Hematopoietic multipotent progenitor cell treated with erythropoietin and hydrocortisone succinate and interleukin-3 and kit ligand, for 15 days (in vitro differentiated cells): ENCODE measurements at regions not wholly inside any gene's neighbourhood (a gene's known extent, or its start where the extent isn't known, plus 50 kb on each side); places are given as distances from the start of the nearest gene placed in this dataset.

ENCODE experiments used
- DNase-seq: peaks from one replicate; pipeline ENCODE4 v3.0.0-alpha.2; 2015; ENCODE audit warnings: low spot score

- no peak for DNase-seq
These were observed 79.7 kb downstream of the VMA21 start for GRCh38 chrX:151476604-151477303.

- no peak for DNase-seq
These were observed 81.1 kb downstream of the VMA21 start for GRCh38 chrX:151478058-151478457.

- no peak for DNase-seq
These were observed 74.8 kb upstream of the PASD1 start for GRCh38 chrX:151488677-151489076.

GRCh38 chrX:151505796-151506195 is 57.7 kb upstream of the PASD1 start:
- DNase-seq = peak; percentile 2

- no peak for DNase-seq
These were observed 53.3 kb upstream of the PASD1 start for GRCh38 chrX:151510203-151510602.

GRCh38 chrX:151513472-151513871 is 50.0 kb upstream of the PASD1 start:
- DNase-seq = no peak
